ENCODE measurements at regions not wholly inside any gene's neighbourhood (a gene's known extent, or its start where the extent isn't known, plus 50 kb on each side); places are given as distances from the start of the nearest gene placed in this dataset.
"Not testable (repeated sequence)": the region's sequence is repeated elsewhere in the genome, so short reads cannot be mapped to it uniquely, and the experiment has no call there.

- no peak for ATAC-seq
- intact Hi-C loops (cut with micrococcal nuclease) = no loop called here
- DNase-seq = no peak
Observed at GRCh38 chr16:5314377-5314776, 216.8 kb upstream of the EEF2KMT start.

- ATAC-seq = no peak
- DNase-seq = no peak
- intact Hi-C loops (cut with micrococcal nuclease) = no loop called here
Observed at GRCh38 chr16:5309946-5310611, 212.5 kb upstream of the EEF2KMT start.

- ATAC-seq (no peak), DNase-seq (no peak)
- intact Hi-C loops (cut with micrococcal nuclease) = no loop called here
Observed at GRCh38 chr16:5305023-5305422, 207.4 kb upstream of the EEF2KMT start.

GRCh38 chr16:5302372-5303114 lies 204.9 kb upstream of the EEF2KMT start:
- no peak for ATAC-seq
- DNase-seq = no peak
- intact Hi-C loops (cut with micrococcal nuclease) = no loop called here

- intact Hi-C loops (cut with micrococcal nuclease) = no loop called here
- DNase-seq (no peak), ATAC-seq (no peak)
Observed at GRCh38 chr16:5298202-5298601, 200.6 kb upstream of the EEF2KMT start.

GRCh38 chr16:5296176-5296575 lies 198.6 kb upstream of the EEF2KMT start:
- ATAC-seq (no peak), DNase-seq (no peak)
- intact Hi-C loops (cut with micrococcal nuclease) = no loop called here

- not testable (repeated sequence) for DNase-seq, ATAC-seq
Observed at GRCh38 chr16:5295304-5295703, 197.7 kb upstream of the EEF2KMT start.

GRCh38 chr16:5282152-5282551 lies 184.6 kb upstream of the EEF2KMT start:
- ATAC-seq; intact Hi-C loops (cut with micrococcal nuclease); DNase-seq: not testable (repeated sequence)

More at GRCh38 chr16:5295304-5295703, 197.7 kb upstream of the EEF2KMT start:
- intact Hi-C loops (cut with micrococcal nuclease) = not testable (repeated sequence)

GRCh38 chr16:5257462-5257861 lies 159.9 kb upstream of the EEF2KMT start:
- intact Hi-C loops (cut with micrococcal nuclease) = no loop called here
- no peak for ATAC-seq

GRCh38 chr16:5252791-5253190 lies 155.2 kb upstream of the EEF2KMT start:
- ATAC-seq (no peak), DNase-seq (no peak)
- intact Hi-C loops (cut with micrococcal nuclease) = no loop called here

More at GRCh38 chr16:5257462-5257861, 159.9 kb upstream of the EEF2KMT start:
- DNase-seq = no peak

- intact Hi-C loops (cut with micrococcal nuclease); ATAC-seq; DNase-seq: not testable (repeated sequence)
Observed at GRCh38 chr16:5247403-5247802, 149.8 kb upstream of the EEF2KMT start.

- intact Hi-C loops (cut with micrococcal nuclease); DNase-seq; ATAC-seq: not testable (repeated sequence)
Observed at GRCh38 chr16:5240278-5240626, 142.7 kb upstream of the EEF2KMT start.

GRCh38 chr16:5239472-5240277 lies 142.1 kb upstream of the EEF2KMT start:
- intact Hi-C loops (cut with micrococcal nuclease); ATAC-seq: not testable (repeated sequence)
- peak; percentile 71 for DNase-seq

GRCh38 chr16:5235119-5235518 lies 137.5 kb upstream of the EEF2KMT start:
- no peak for DNase-seq
- no peak for ATAC-seq
- intact Hi-C loops (cut with micrococcal nuclease) = no loop called here

GRCh38 chr16:5234295-5235050 lies 136.9 kb upstream of the EEF2KMT start:
- intact Hi-C loops (cut with micrococcal nuclease) = no loop called here
- no peak for DNase-seq
- ATAC-seq = no peak

- no peak for DNase-seq
- intact Hi-C loops (cut with micrococcal nuclease) = no loop called here
- ATAC-seq = no peak
Observed at GRCh38 chr16:5231246-5231759, 133.7 kb upstream of the EEF2KMT start.

- intact Hi-C loops (cut with micrococcal nuclease) = no loop called here
- ATAC-seq (no peak), DNase-seq (no peak)
Observed at GRCh38 chr16:5228369-5228768, 130.8 kb upstream of the EEF2KMT start.

GRCh38 chr16:5225931-5226655 lies 128.5 kb upstream of the EEF2KMT start:
- intact Hi-C loops (cut with micrococcal nuclease) = no loop called here
- DNase-seq = no peak
- ATAC-seq = no peak
